MM.1S (cell line): ENCODE measurements at regions not wholly inside any gene's neighbourhood (a gene's known extent, or its start where the extent isn't known, plus 50 kb on each side); places are given as distances from the start of the nearest gene placed in this dataset.

Experiments
- DNase-seq: peaks from one replicate; pipeline ENCODE4 v3.0.0-alpha.2; 2015
- H2AFZ ChIP-seq: fragments of 300-600 bp; sonication (generic); 2 replicates; pipeline ENCODE4 v1.6.0; 2016; ENCODE audit warnings: antibody characterized with exemption, low read length
- H3F3A ChIP-seq: fragments of 300-600 bp; sonication (generic); 2 replicates; pipeline ENCODE4 v1.6.1; 2016; ENCODE audit warnings: mild to moderate bottlenecking, antibody characterized with exemption, low read length, moderate library complexity, mixed read lengths; ENCODE audit not compliant: insufficient read depth
- H3K27ac ChIP-seq: fragments of 300-600 bp; sonication (generic); 2 replicates; pipeline ENCODE4 v1.5.1; 2016; ENCODE audit warnings: mild to moderate bottlenecking, low read length
- H3K27me3 ChIP-seq: fragments of 300-600 bp; sonication (generic); replicated peaks from 2 replicates; pipeline ENCODE4 v1.6.0; 2016; ENCODE audit warnings: low read length; ENCODE audit not compliant: insufficient read depth
- H3K36me3 ChIP-seq: fragments of 300-600 bp; sonication (generic); replicated peaks from 2 replicates; pipeline ENCODE4 v1.6.1; 2016; ENCODE audit warnings: mild to moderate bottlenecking, low read length, mixed read lengths; ENCODE audit not compliant: insufficient read depth
- H3K4me1 ChIP-seq: fragments of 300-600 bp; sonication (generic); 2 replicates; pipeline ENCODE4 v1.6.1; 2016; ENCODE audit warnings: low read length, mixed read lengths
- H3K4me2 ChIP-seq: fragments of 300-600 bp; sonication (generic); 2 replicates; pipeline ENCODE4 v1.6.0; 2016; ENCODE audit warnings: low read depth, low read length
- H3K4me3 ChIP-seq: fragments of 300-600 bp; sonication (generic); 2 replicates; pipeline ENCODE4 v1.5.1; 2016; ENCODE audit warnings: low read length, mixed read lengths
- H3K79me2 ChIP-seq: fragments of 300-600 bp; sonication (generic); 2 replicates; pipeline ENCODE4 v1.6.1; 2016; ENCODE audit warnings: mixed run types, low read length, mixed read lengths
- H3K9ac ChIP-seq: fragments of 300-600 bp; sonication (generic); 2 replicates; pipeline ENCODE4 v1.6.1; 2016; ENCODE audit warnings: low read length, mixed read lengths
- H3K9me2 ChIP-seq: fragments of 300-600 bp; sonication (generic); replicated peaks from 2 replicates; pipeline ENCODE4 v1.6.1; 2016; ENCODE audit warnings: mild to moderate bottlenecking, low read length, mixed read lengths; ENCODE audit not compliant: insufficient read depth
- H3K9me3 ChIP-seq: fragments of 300-600 bp; sonication (generic); replicated peaks from 2 replicates; pipeline ENCODE4 v1.6.1; 2016; ENCODE audit warnings: mild to moderate bottlenecking, low read length, mixed read lengths; ENCODE audit not compliant: insufficient read depth
- H4K20me1 ChIP-seq: fragments of 300-600 bp; sonication (generic); 2 replicates; pipeline ENCODE4 v1.6.1; 2016; ENCODE audit warnings: mild to moderate bottlenecking, low read length, moderate library complexity, mixed read lengths; ENCODE audit not compliant: insufficient read depth
- EZH2 ChIP-seq: fragments of 300-600 bp; sonication (generic); optimal IDR thresholded peaks from 2 replicates; pipeline ENCODE3; 2017; ENCODE audit warnings: low read depth, mild to moderate bottlenecking, antibody characterized with exemption, low read length, mixed read lengths
- EZH2phosphoT487 ChIP-seq: fragments of 300-600 bp; sonication (generic); IDR thresholded peaks from 2 replicates; pipeline ENCODE4 v1.6.1; 2018; ENCODE audit warnings: antibody characterized with exemption, low read length
- TF ChIP-seq, protein P1 (sequence below): fragments of 300-600 bp; sonication (generic); IDR thresholded peaks from 2 replicates; pipeline ENCODE4 v1.5.1; 2016; ENCODE audit warnings: antibody characterized with exemption, low read length, mixed read lengths

DNA sequence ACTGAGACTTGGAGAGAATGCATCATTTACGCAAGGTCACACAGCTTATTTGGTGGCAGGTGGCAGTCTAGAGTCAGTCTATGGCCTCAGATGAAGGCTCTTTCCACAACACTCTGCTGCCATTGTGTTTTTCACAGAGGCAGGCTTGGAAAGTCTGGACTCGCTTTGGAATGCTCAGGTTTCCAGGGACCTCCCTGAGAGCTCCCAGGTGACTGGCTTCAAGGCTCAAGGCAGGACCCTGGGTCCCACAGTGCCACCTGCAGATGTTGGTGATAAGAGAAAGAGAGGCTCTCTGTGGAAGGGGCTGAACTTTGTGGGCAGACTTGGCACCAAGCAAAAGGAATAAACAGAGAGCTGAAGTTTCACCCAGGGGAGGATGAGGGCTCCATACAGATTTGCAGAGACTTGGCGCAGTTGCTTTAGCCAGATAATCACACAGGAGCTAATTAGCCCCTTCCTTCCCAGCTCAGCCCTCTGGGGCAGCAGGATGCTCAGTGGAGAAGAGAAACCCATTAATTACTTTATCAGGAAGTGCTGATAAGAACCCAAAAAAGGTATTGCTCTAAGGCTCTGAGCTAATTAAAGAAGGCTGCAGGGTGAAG, 103.5 kb downstream of the LBH start:
- H3K4me2 ChIP-seq, result peak overlapping the region; percentile 73; the same call in 1 of the 2 replicates
- H4K20me1 ChIP-seq, result no peaks in the 10 kb centered on the region
- H3F3A ChIP-seq, result peaks cover 29% of the 10 kb centered on the region
- no peaks in the 10 kb centered on the region for H3K9me3 ChIP-seq
- no peaks in the 10 kb centered on the region for H3K27me3 ChIP-seq
- H2AFZ ChIP-seq, result peak overlapping the region; percentile 97; the same call in 1 of the 2 replicates
- no peaks in the 10 kb centered on the region for H3K36me3 ChIP-seq
- no peak overlapping the region for H3K4me3 ChIP-seq
- H3K4me1 ChIP-seq, result peaks cover 35% of the 10 kb centered on the region
- no peaks in the 10 kb centered on the region for H3K9me2 ChIP-seq
- H3K79me2 ChIP-seq, result no peaks in the 10 kb centered on the region
- TF ChIP-seq EZH2phosphoT487, result no peak
- TF ChIP-seq, protein P1, sequence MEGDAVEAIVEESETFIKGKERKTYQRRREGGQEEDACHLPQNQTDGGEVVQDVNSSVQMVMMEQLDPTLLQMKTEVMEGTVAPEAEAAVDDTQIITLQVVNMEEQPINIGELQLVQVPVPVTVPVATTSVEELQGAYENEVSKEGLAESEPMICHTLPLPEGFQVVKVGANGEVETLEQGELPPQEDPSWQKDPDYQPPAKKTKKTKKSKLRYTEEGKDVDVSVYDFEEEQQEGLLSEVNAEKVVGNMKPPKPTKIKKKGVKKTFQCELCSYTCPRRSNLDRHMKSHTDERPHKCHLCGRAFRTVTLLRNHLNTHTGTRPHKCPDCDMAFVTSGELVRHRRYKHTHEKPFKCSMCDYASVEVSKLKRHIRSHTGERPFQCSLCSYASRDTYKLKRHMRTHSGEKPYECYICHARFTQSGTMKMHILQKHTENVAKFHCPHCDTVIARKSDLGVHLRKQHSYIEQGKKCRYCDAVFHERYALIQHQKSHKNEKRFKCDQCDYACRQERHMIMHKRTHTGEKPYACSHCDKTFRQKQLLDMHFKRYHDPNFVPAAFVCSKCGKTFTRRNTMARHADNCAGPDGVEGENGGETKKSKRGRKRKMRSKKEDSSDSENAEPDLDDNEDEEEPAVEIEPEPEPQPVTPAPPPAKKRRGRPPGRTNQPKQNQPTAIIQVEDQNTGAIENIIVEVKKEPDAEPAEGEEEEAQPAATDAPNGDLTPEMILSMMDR, result peak; percentile 26
- peak overlapping the region; percentile 15; the same call in 1 of the 2 replicates for H3K27ac ChIP-seq
- H3K9ac ChIP-seq, result no peak overlapping the region
- DNase-seq, result peak; percentile 26

DNA sequence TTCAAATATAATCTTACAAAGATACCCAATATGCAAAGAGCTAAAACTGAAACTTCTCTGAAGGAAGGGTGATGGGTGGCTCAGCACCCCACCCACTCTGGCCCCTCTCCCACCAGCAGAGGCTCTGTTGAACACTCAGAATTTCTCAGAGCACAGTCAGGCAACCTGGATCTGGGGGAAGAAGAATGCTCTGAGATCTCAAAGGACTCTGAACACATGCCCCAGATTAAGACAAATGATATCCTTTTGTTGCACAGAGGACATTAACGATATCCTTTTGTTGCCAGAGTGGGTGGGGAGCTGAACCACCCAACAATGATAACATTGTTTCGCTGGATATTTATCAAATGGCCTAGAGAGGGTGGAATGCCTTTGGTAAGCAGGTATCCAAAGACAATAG, 104.8 kb downstream of the LBH start:
- Histone ChIP-seq H3K36me3 (no peaks in the 10 kb centered on the region), H3K9me2 (no peaks in the 10 kb centered on the region), H3F3A (peaks cover 29% of the 10 kb centered on the region), H3K27me3 (no peaks in the 10 kb centered on the region), H3K9me3 (no peaks in the 10 kb centered on the region), H3K4me1 (peaks cover 35% of the 10 kb centered on the region), H3K79me2 (no peaks in the 10 kb centered on the region), H3K4me2 (peak overlapping the region; percentile 73), H3K4me3 (0 out of 2 replicates have a peak overlapping the region, but pooled peaks have one; percentile 46), H2AFZ (peak overlapping the region; percentile 97), H3K27ac (peak overlapping the region; percentile 96; the same call in 1 of the 2 replicates), H3K9ac (no peak overlapping the region), H4K20me1 (no peaks in the 10 kb centered on the region)
- peak; percentile 18 for DNase-seq
- TF ChIP-seq EZH2phosphoT487 (no peak), EZH2 (no peak)
- TF ChIP-seq, protein P1, result no peak

DNA sequence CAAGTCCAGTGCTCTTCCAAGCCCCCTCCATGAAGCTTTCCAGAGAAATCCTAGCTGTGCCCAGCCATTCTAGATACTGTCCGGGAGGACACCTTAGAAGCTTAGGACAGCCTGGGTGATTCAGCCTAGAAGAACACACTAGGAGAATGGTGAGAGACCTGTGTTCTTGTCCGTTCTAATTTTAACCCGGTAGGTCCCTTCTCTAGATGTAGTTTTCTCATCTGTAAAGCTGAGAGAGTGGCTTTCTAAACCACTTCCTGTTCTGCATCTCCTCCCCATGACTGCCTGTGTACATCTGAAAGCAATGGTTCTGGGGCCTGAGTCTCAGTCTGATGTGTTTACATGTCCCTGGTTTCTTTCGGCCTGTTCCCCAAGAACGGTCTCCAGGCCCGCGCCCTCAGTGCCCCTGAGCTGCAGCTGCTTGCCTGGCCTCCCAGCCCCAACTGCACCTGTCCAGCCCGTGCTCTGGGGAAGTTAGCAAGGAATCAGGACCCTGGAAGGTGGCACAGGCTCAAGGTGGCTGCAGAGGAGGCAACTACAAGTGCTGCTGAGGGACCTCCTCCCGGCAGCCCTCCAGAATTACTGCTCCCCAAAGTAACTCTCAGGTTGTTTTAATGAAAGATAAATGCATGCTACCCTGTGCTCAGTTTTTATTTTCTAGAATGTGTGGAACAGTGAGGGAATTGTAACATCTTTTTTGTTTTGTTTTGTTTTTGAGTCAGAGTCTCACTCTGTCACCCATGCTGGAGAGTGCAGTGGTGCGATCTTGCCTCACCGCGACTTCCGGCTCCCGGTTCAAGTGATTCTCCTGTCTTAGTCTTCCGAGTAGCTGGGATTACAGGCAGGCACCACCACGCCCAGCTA, 105.9 kb downstream of the LBH start:
- peak; percentile 94 for DNase-seq

More for the DNA sequence above, 105.9 kb downstream of the LBH start:
- H3K27ac ChIP-seq, result peak overlapping the region; percentile 96
- H2AFZ ChIP-seq, result peak overlapping the region; percentile 97
- peaks cover 29% of the 10 kb centered on the region for H3F3A ChIP-seq
- no peaks in the 10 kb centered on the region for H3K9me2 ChIP-seq
- no peaks in the 10 kb centered on the region for H3K27me3 ChIP-seq
- H3K4me3 ChIP-seq, result peak overlapping the region; percentile 46
- peak overlapping the region; percentile 73 for H3K4me2 ChIP-seq
- no peaks in the 10 kb centered on the region for H3K9me3 ChIP-seq
- H3K36me3 ChIP-seq, result no peaks in the 10 kb centered on the region
- H3K79me2 ChIP-seq, result no peaks in the 10 kb centered on the region
- TF ChIP-seq EZH2phosphoT487 (no peak), EZH2 (no peak)
- TF ChIP-seq, protein P1, result no peak
- peaks cover 35% of the 10 kb centered on the region for H3K4me1 ChIP-seq
- no peaks in the 10 kb centered on the region for H4K20me1 ChIP-seq
- H3K9ac ChIP-seq, result peak overlapping the region; percentile 53; the same call in 1 of the 2 replicates
